ENCODE measurements at regions not wholly inside any gene's neighbourhood (a gene's known extent, or its start where the extent isn't known, plus 50 kb on each side); places are given as distances from the start of the nearest gene placed in this dataset.

- Histone ChIP-seq H3K4me2 (ENCODE audit: insufficient read depth, low read length) (no peak overlapping the region), H3K27me3 (ENCODE audit: control insufficient read depth in 2 of 2, insufficient read depth in 2 of 2, low read length in 2 of 2) (peaks cover 0 to 8% of the 10 kb centered on the region in 2 experiments; a peak in 3 of 5 replicates), H4K20me1 (replicated peaks; ENCODE audit: control insufficient read depth, insufficient read depth, low read length) (no peaks in the 10 kb centered on the region), H3K36me3 (ENCODE audit: control insufficient read depth, insufficient read depth, low read length) (no peaks in the 10 kb centered on the region), H3K27ac (ENCODE audit: extremely low read depth, low read depth, low read length) (no peak overlapping the region), H3K79me2 (ENCODE audit: control insufficient read depth, insufficient read depth, low read length) (no peaks in the 10 kb centered on the region), H3K9me3 (replicated peaks; ENCODE audit: control insufficient read depth, insufficient read depth, low read depth, low read length) (no peaks in the 10 kb centered on the region), H3K4me1 (replicated peaks in 1 of 2; ENCODE audit: control insufficient read depth in 2 of 2, insufficient read depth in 2 of 2, low read length in 2 of 2) (no peaks in the 10 kb centered on the region), H3K9me1 (ENCODE audit: control insufficient read depth, insufficient read depth, low read length) (no peaks in the 10 kb centered on the region), H3K9ac (ENCODE audit: insufficient read depth in 1 of 2, low read depth in 2 of 2, low read length in 2 of 2) (no peak overlapping the region), H2AFZ (ENCODE audit: low read depth, low read length) (no peak overlapping the region), H3K4me3 (no peak overlapping the region)
- no TSS peak for BruUV-seq (replicated peaks)
- in situ Hi-C loops (cut with MboI) = no loop called here
- ChIA-PET POLR2A (interaction anchor here (1.4 kb wide), 1 partner anchor 10 kb away, joined by 5 read pairs; no protein-coding TSS in a partner anchor), CTCF (ENCODE audit: low intra/inter-chr PET ratio) (no interaction called here)
- ATAC-seq (no peak), FAIRE-seq (no peak), DNase-seq (ENCODE audit: extremely low read depth in 1 of 4, low spot score in 3 of 4) (no peak)
- 0% methylated on average over 1 of the region's 1 CpG for WGBS (ENCODE audit: insufficient coverage, low coverage, missing lambda C conversion rate)
- TF ChIP-seq TFE3 (CRISPR knock-in tag; IDR thresholded peaks at IDR 0.05) (peak; percentile 79), U2AF2 (optimal IDR thresholded peaks at IDR 0.05; ENCODE audit: low read depth, low read length) (no peak)
- intact Hi-C loops (cut with micrococcal nuclease) = no loop called here
Measured at GRCh38 chr1:91076834-91077233, 55.0 kb upstream of the ZNF644 start.

All from K562 (cell line).